Cardiac muscle cell (in vitro differentiated cells and primary cell): ENCODE measurements at regions not wholly inside any gene's neighbourhood (a gene's known extent, or its start where the extent isn't known, plus 50 kb on each side); places are given as distances from the start of the nearest gene placed in this dataset.

ENCODE experiments used
- DNase-seq, 2 donors: peaks; one replicate each; pipeline versions ENCODE4 v3.0.0 to v3.0.0-alpha.2; 2010 to 2017; ENCODE audit warnings: low read depth in 1 of 2, low spot score in 1 of 2
- H3K27ac ChIP-seq: fragments of 200-600 bp; sonication (generic); 2 replicates; pipeline ENCODE4 v1.5.1; 2016
- H3K27me3 ChIP-seq: fragments of 200-600 bp; sonication (generic); 2 replicates; pipeline ENCODE4 v1.6.0; 2016; ENCODE audit warnings: control low read depth
- H3K36me3 ChIP-seq: fragments of 200-600 bp; sonication (generic); 2 replicates; pipeline ENCODE4 v1.5.1; 2016; ENCODE audit warnings: control low read depth
- H3K4me1 ChIP-seq: fragments of 200-600 bp; sonication (generic); 2 replicates; pipeline ENCODE4 v1.8.1; 2017; ENCODE audit warnings: low read depth, mild to moderate bottlenecking, mixed run types
- H3K4me3 ChIP-seq: fragments of 200-600 bp; sonication (generic); 2 replicates; pipeline ENCODE4 v1.5.1; 2016; ENCODE audit warnings: mild to moderate bottlenecking
- H3K9me3 ChIP-seq: fragments of 200-600 bp; sonication (generic); 2 replicates; pipeline ENCODE4 v1.5.1; 2017; ENCODE audit warnings: low read depth, mild to moderate bottlenecking, control low read depth
- CTCF ChIP-seq: IDR thresholded peaks from 2 replicates; pipeline ENCODE4 v1.5.1; 2012; ENCODE audit warnings: low read depth, mild to moderate bottlenecking, low read length

- no peak for DNase-seq
- TF ChIP-seq CTCF = no peak
These were observed 198.3 kb upstream of the B3GAT1 start for GRCh38 chr11:134610116-134610910.

GRCh38 chr11:134609361-134610115, 197.5 kb upstream of the B3GAT1 start:
- no peak for TF ChIP-seq CTCF
- H3K27me3 ChIP-seq = no peaks in the 10 kb centered on the region
- no peaks in the 10 kb centered on the region for H3K9me3 ChIP-seq
- no peaks in the 10 kb centered on the region for H3K36me3 ChIP-seq
- no peak for DNase-seq
- no peak overlapping the region for H3K4me3 ChIP-seq
- no peak overlapping the region for H3K27ac ChIP-seq
- H3K4me1 ChIP-seq = no peaks in the 10 kb centered on the region

More at GRCh38 chr11:134610116-134610910, 198.3 kb upstream of the B3GAT1 start:
- Histone ChIP-seq H3K9me3 (no peaks in the 10 kb centered on the region), H3K27ac (no peak overlapping the region), H3K4me3 (no peak overlapping the region), H3K27me3 (no peaks in the 10 kb centered on the region), H3K4me1 (no peaks in the 10 kb centered on the region), H3K36me3 (no peaks in the 10 kb centered on the region)

GRCh38 chr11:134607963-134608750, 196.1 kb upstream of the B3GAT1 start:
- H3K9me3 ChIP-seq = no peaks in the 10 kb centered on the region
- H3K27ac ChIP-seq = no peak overlapping the region
- H3K27me3 ChIP-seq = no peaks in the 10 kb centered on the region
- no peaks in the 10 kb centered on the region for H3K36me3 ChIP-seq
- H3K4me1 ChIP-seq = no peaks in the 10 kb centered on the region
- no peak for TF ChIP-seq CTCF
- no peak overlapping the region for H3K4me3 ChIP-seq
- no peak for DNase-seq

- H3K27me3 ChIP-seq = peaks cover 5% of the 10 kb centered on the region
- no peaks in the 10 kb centered on the region for H3K4me1 ChIP-seq
- no peak for TF ChIP-seq CTCF
- H3K4me3 ChIP-seq = no peak overlapping the region
- no peaks in the 10 kb centered on the region for H3K36me3 ChIP-seq
- DNase-seq = no peak
- no peaks in the 10 kb centered on the region for H3K9me3 ChIP-seq
- no peak overlapping the region for H3K27ac ChIP-seq
These were observed 194.2 kb upstream of the B3GAT1 start for GRCh38 chr11:134606251-134606650.

- TF ChIP-seq CTCF = no peak
- DNase-seq = no peak
These were observed 192.8 kb upstream of the B3GAT1 start for GRCh38 chr11:134604886-134605285.

More at GRCh38 chr11:134604886-134605285, 192.8 kb upstream of the B3GAT1 start:
- peaks cover 5% of the 10 kb centered on the region for H3K27me3 ChIP-seq
- no peak overlapping the region for H3K27ac ChIP-seq
- no peaks in the 10 kb centered on the region for H3K4me1 ChIP-seq
- H3K36me3 ChIP-seq = no peaks in the 10 kb centered on the region
- H3K4me3 ChIP-seq = no peak overlapping the region
- H3K9me3 ChIP-seq = no peaks in the 10 kb centered on the region
